ENCODE measurements at regions not wholly inside any gene's neighbourhood (a gene's known extent, or its start where the extent isn't known, plus 50 kb on each side); places are given as distances from the start of the nearest gene placed in this dataset.

GRCh38 chr2:134041877-134042276, 212.0 kb upstream of the MGAT5 start:
- TF ChIP-seq CTCF (IDR thresholded peaks at IDR 0.05) = no peak
- TF ChIP-seq POLR2A (IDR thresholded peaks at IDR 0.05) = no peak
